ENCODE measurements at regions not wholly inside any gene's neighbourhood (a gene's known extent, or its start where the extent isn't known, plus 50 kb on each side); places are given as distances from the start of the nearest gene placed in this dataset.

DNA sequence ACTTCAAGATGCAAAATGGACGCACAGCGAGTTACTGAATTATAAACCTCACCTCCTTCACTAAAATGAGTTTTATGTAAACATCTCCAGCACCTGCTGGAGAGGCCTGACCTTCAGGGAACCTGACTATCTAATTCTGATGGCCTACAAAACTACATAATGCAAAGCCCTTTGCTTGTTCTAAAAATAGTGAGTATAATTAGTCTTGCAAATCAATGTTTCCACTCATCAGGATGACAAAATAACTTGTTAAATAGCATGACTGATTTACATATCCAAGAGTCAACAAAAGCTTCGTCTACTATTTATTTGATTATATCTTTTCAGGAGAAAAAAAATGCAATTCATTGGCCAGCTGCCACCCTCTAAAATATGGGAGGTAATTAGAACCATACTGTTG is 326.3 kb upstream of the MC4R start:
- no peak overlapping the region for H3K4me3 Mint-ChIP-seq (ENCODE audit: unreplicated experiment)
- H3K9me3 ChIP-seq, result no peaks in the 10 kb centered on the region
- no peaks in the 10 kb centered on the region for H3K36me3 Mint-ChIP-seq (ENCODE audit: insufficient read depth, unreplicated experiment)
- ChIA-PET CTCF (no interaction called here), POLR2A (no interaction called here)
- no peaks in the 10 kb centered on the region for H3K4me1 Mint-ChIP-seq (ENCODE audit: low read depth, unreplicated experiment)
- no TSS peak for BruUV-seq (replicated peaks)
- intact Hi-C loops (cut with micrococcal nuclease; ENCODE audit: unreplicated experiment), result no loop called here
- no peaks in the 10 kb centered on the region for H3K4me1 ChIP-seq
- no peaks in the 10 kb centered on the region for H3K27me3 ChIP-seq (replicated peaks; ENCODE audit: control insufficient read depth, insufficient read depth, low read length)
- no peaks in the 10 kb centered on the region for H3K27me3 Mint-ChIP-seq (ENCODE audit: insufficient read depth, unreplicated experiment)
- no peak overlapping the region for H3K4me3 ChIP-seq (ENCODE audit: low read depth, low read length)
- H3K27ac Mint-ChIP-seq (ENCODE audit: unreplicated experiment), result no peak overlapping the region
- H3K36me3 ChIP-seq (ENCODE audit: control insufficient read depth, insufficient read depth, low read length), result no peaks in the 10 kb centered on the region
- no peaks in the 10 kb centered on the region for H3K9me3 Mint-ChIP-seq (ENCODE audit: unreplicated experiment)
- no peak for DNase-seq
- TF ChIP-seq, protein P1, sequence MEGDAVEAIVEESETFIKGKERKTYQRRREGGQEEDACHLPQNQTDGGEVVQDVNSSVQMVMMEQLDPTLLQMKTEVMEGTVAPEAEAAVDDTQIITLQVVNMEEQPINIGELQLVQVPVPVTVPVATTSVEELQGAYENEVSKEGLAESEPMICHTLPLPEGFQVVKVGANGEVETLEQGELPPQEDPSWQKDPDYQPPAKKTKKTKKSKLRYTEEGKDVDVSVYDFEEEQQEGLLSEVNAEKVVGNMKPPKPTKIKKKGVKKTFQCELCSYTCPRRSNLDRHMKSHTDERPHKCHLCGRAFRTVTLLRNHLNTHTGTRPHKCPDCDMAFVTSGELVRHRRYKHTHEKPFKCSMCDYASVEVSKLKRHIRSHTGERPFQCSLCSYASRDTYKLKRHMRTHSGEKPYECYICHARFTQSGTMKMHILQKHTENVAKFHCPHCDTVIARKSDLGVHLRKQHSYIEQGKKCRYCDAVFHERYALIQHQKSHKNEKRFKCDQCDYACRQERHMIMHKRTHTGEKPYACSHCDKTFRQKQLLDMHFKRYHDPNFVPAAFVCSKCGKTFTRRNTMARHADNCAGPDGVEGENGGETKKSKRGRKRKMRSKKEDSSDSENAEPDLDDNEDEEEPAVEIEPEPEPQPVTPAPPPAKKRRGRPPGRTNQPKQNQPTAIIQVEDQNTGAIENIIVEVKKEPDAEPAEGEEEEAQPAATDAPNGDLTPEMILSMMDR (IDR thresholded peaks at IDR 0.05; ENCODE audit: insufficient read depth in 1 of 2, low read depth in 1 of 2, low read length in 1 of 2, severe bottlenecking in 1 of 2, unreplicated experiment in 1 of 2), result no peak

DNA sequence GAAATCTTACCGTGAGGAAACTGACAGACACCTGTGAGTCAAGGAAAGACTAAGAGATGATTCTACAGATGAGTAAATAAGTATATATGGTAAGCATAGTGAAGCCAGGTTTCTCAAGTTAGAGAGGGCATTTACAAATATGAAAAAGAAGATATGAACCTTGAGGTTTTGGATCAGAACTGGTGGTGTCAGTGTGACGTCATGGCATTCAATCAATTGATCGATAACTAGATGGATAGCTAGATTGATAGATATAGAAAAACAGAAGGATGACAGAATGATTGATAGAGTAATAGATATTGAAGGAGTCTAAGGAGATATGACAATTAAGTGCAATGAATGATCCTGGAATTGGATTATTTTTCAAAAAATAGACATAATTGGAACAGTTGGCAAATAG is 350.2 kb upstream of the MC4R start:
- H3K9me3 ChIP-seq, result no peaks in the 10 kb centered on the region
- H3K27me3 ChIP-seq (replicated peaks; ENCODE audit: control insufficient read depth, insufficient read depth, low read length), result no peaks in the 10 kb centered on the region
- TF ChIP-seq, protein P1 (IDR thresholded peaks at IDR 0.05; ENCODE audit: insufficient read depth in 1 of 2, low read depth in 1 of 2, low read length in 1 of 2, severe bottlenecking in 1 of 2, unreplicated experiment in 1 of 2), result no peak
- Mint-ChIP-seq H3K36me3 (ENCODE audit: insufficient read depth, unreplicated experiment) (no peaks in the 10 kb centered on the region), H3K4me1 (ENCODE audit: low read depth, unreplicated experiment) (no peaks in the 10 kb centered on the region), H3K9me3 (ENCODE audit: unreplicated experiment) (no peaks in the 10 kb centered on the region), H3K4me3 (ENCODE audit: unreplicated experiment) (no peak overlapping the region), H3K27me3 (ENCODE audit: insufficient read depth, unreplicated experiment) (no peaks in the 10 kb centered on the region), H3K27ac (ENCODE audit: unreplicated experiment) (no peak overlapping the region)
- no peak overlapping the region for H3K4me3 ChIP-seq (ENCODE audit: low read depth, low read length)
- POLR2A ChIA-PET, result no interaction called here
- no peaks in the 10 kb centered on the region for H3K36me3 ChIP-seq (ENCODE audit: control insufficient read depth, insufficient read depth, low read length)
- CTCF ChIA-PET, result no interaction called here
- intact Hi-C loops (cut with micrococcal nuclease; ENCODE audit: unreplicated experiment), result no loop called here
- no peaks in the 10 kb centered on the region for H3K4me1 ChIP-seq
- BruUV-seq (replicated peaks), result no TSS peak
- DNase-seq, result no peak

DNA sequence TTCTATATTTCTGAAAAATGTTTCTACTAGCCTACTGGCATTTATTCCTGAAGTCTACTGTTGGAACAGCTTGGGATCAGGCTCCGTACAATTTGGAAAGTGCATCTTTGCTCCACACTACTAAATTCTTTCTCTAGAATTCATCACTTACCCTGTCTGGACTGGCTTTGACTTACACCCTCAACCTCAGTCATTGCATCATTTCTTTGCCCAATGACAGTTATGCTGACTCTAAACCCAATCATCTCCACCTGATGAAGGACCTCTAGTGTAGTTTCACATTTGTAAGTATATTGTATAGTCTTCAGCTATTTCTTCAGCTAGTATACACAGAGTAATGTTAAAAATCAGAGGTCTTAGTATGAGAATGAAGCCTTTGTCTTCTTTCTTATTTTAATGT is 359.6 kb upstream of the MC4R start:
- ChIA-PET POLR2A (no interaction called here), CTCF (no interaction called here)
- H3K9me3 Mint-ChIP-seq (ENCODE audit: unreplicated experiment), result no peaks in the 10 kb centered on the region
- intact Hi-C loops (cut with micrococcal nuclease; ENCODE audit: unreplicated experiment), result no loop called here
- DNase-seq, result no peak
- Histone ChIP-seq H3K4me3 (ENCODE audit: low read depth, low read length) (no peak overlapping the region), H3K36me3 (ENCODE audit: control insufficient read depth, insufficient read depth, low read length) (no peaks in the 10 kb centered on the region), H3K27me3 (replicated peaks; ENCODE audit: control insufficient read depth, insufficient read depth, low read length) (no peaks in the 10 kb centered on the region), H3K4me1 (no peaks in the 10 kb centered on the region), H3K9me3 (no peaks in the 10 kb centered on the region)
- H3K4me3 Mint-ChIP-seq (ENCODE audit: unreplicated experiment), result no peak overlapping the region
- BruUV-seq (replicated peaks), result no TSS peak
- H3K27me3 Mint-ChIP-seq (ENCODE audit: insufficient read depth, unreplicated experiment), result peaks cover 3% of the 10 kb centered on the region
- H3K27ac Mint-ChIP-seq (ENCODE audit: unreplicated experiment), result no peak overlapping the region
- H3K4me1 Mint-ChIP-seq (ENCODE audit: low read depth, unreplicated experiment), result no peaks in the 10 kb centered on the region
- H3K36me3 Mint-ChIP-seq (ENCODE audit: insufficient read depth, unreplicated experiment), result no peaks in the 10 kb centered on the region
- TF ChIP-seq, protein P1 (IDR thresholded peaks at IDR 0.05; ENCODE audit: insufficient read depth in 1 of 2, low read depth in 1 of 2, low read length in 1 of 2, severe bottlenecking in 1 of 2, unreplicated experiment in 1 of 2), result no peak

All from Caco-2 (cell line).